Endothelial cell of umbilical vein (primary cell): ENCODE measurements at regions not wholly inside any gene's neighbourhood (a gene's known extent, or its start where the extent isn't known, plus 50 kb on each side); places are given as distances from the start of the nearest gene placed in this dataset.

Source experiments
- BruUV-seq: library from RNA; stranded (reverse); fragments of 400-500 nt; replicated peaks from 2 replicates; lab custom pipeline; 2021; lab: Mats Ljungman, UMichigan
- CTCF ChIA-PET: fragments of 300-600, 350-600 bp; sonication (Branson Sonifier 250); formaldehyde crosslinking; loops from one replicate; lab custom pipeline; 2021; ENCODE audit warnings: antibody characterized with exemption, inconsistent platforms; lab: Charles Lee
- POLR2A ChIA-PET: fragments of 300-600, 350-600 bp; sonication (Branson Sonifier 250); formaldehyde crosslinking; loops from one replicate; lab custom pipeline; 2021; ENCODE audit warnings: antibody characterized with exemption, inconsistent platforms; lab: Charles Lee
- DNase-seq: peaks from one replicate; pipeline ENCODE4 v3.0.0-alpha.2; 2011; ENCODE audit warnings: low read depth, low spot score
- FAIRE-seq: peaks from 2 replicates; lab custom pipeline; 2011; peaks lifted over from hg19 to GRCh38; lab: Jason Lieb, UNC
- H2AFZ ChIP-seq: 2 replicates; pipeline ENCODE4 v1.6.0; 2012; ENCODE audit warnings: low read depth, low read length, control low read depth, inconsistent platforms
- H3K27ac ChIP-seq: 2 replicates; pipeline ENCODE4 v1.5.1; 2011; ENCODE audit warnings: low read depth, mild to moderate bottlenecking, control low read depth, low read length, moderate library complexity; ENCODE audit not compliant: insufficient read depth
- H3K27me3 ChIP-seq, 2 experiments: 2 replicates each; pipeline versions ENCODE4 v1.6.0 to v1.6.1; 2011; ENCODE audit warnings: low read length in 2 of 2, mixed read lengths in 1 of 2; ENCODE audit not compliant: control insufficient read depth in 2 of 2, insufficient read depth in 2 of 2
- H3K36me3 ChIP-seq, 2 experiments: 2 replicates in 1 of 2; 3 replicates in 1 of 2; pipeline ENCODE4 v1.5.1; 2011; ENCODE audit warnings: low read length in 2 of 2, mild to moderate bottlenecking in 1 of 2, moderate library complexity in 1 of 2; ENCODE audit not compliant: control insufficient read depth in 2 of 2, insufficient read depth in 2 of 2; ENCODE audit errors: extremely low read depth in 1 of 2
- H3K4me1 ChIP-seq: 3 replicates; pipeline ENCODE4 v1.5.1; 2011; ENCODE audit warnings: mild to moderate bottlenecking, low read length; ENCODE audit not compliant: control insufficient read depth, insufficient read depth; ENCODE audit errors: extremely low read depth
- H3K4me2 ChIP-seq: 2 replicates; pipeline ENCODE4 v1.6.1; 2011; ENCODE audit warnings: low read length, control low read depth, mixed read lengths; ENCODE audit not compliant: insufficient read depth
- H3K4me3 ChIP-seq, 3 experiments: fragments of 200-600 bp in 1 of 3; sonication (generic), shearing (Covaris generic) in 1 of 3; replicated peaks in 1 of 3; 2 replicates each; pipeline ENCODE4 v1.5.1; 2011 to 2016; ENCODE audit warnings: control low read depth in 3 of 3, low read length in 3 of 3, mild to moderate bottlenecking in 2 of 3, inconsistent platforms in 1 of 3, low read depth in 1 of 3, moderate library complexity in 1 of 3; ENCODE audit not compliant: insufficient read depth in 1 of 3
- H3K79me2 ChIP-seq: 2 replicates; pipeline ENCODE4 v1.6.0; 2012; ENCODE audit warnings: low read length, inconsistent platforms; ENCODE audit not compliant: control insufficient read depth, insufficient read depth
- H3K9ac ChIP-seq: replicated peaks from 2 replicates; pipeline ENCODE3; 2011; ENCODE audit warnings: low read length, control low read depth; ENCODE audit not compliant: insufficient read depth; ENCODE audit errors: extremely low read depth
- H3K9me1 ChIP-seq: replicated peaks from 3 replicates; pipeline ENCODE4 v1.6.0; 2011; ENCODE audit warnings: mild to moderate bottlenecking, low read length; ENCODE audit not compliant: control insufficient read depth, insufficient read depth; ENCODE audit errors: extremely low read depth
- H3K9me3 ChIP-seq: replicated peaks from 2 replicates; pipeline ENCODE4 v1.5.1; 2012; ENCODE audit warnings: low read length, inconsistent platforms; ENCODE audit not compliant: control insufficient read depth, insufficient read depth
- H4K20me1 ChIP-seq: replicated peaks from 2 replicates; pipeline ENCODE3; 2011; ENCODE audit warnings: mild to moderate bottlenecking, low read length; ENCODE audit not compliant: control insufficient read depth, insufficient read depth; ENCODE audit errors: extremely low read depth
- EZH2 ChIP-seq: IDR thresholded peaks from 2 replicates; pipeline ENCODE4 v1.6.1; 2012; ENCODE audit warnings: borderline replicate concordance, low read depth, mild to moderate bottlenecking, moderate library complexity, low read length, inconsistent platforms; ENCODE audit not compliant: severe bottlenecking
- FOS ChIP-seq: IDR thresholded peaks from 2 replicates; pipeline ENCODE4 v1.6.1; 2011; ENCODE audit warnings: mild to moderate bottlenecking, low read length, moderate library complexity, borderline replicate concordance; ENCODE audit not compliant: insufficient read depth
- GATA2 ChIP-seq: IDR thresholded peaks from 2 replicates; pipeline ENCODE4 v1.7.0; 2011; ENCODE audit warnings: low read depth, mild to moderate bottlenecking, moderate library complexity, mixed read lengths, low read length; ENCODE audit not compliant: insufficient read length, insufficient read depth
- JUN ChIP-seq: IDR thresholded peaks from 2 replicates; pipeline ENCODE4 v1.6.1; 2011; ENCODE audit warnings: borderline replicate concordance, low read depth; ENCODE audit not compliant: insufficient read length, insufficient read depth
- MYC ChIP-seq: IDR thresholded peaks from one replicate; pipeline ENCODE4 v1.6.1; 2011; ENCODE audit warnings: mild to moderate bottlenecking, low read depth, low read length
- POLR2A ChIP-seq: IDR thresholded peaks from 2 replicates; pipeline ENCODE4 v1.6.1; 2012; ENCODE audit warnings: low read depth, mild to moderate bottlenecking, control low read depth, low read length
- POLR2AphosphoS5 ChIP-seq: IDR thresholded peaks from 2 replicates; pipeline ENCODE4 v1.6.1; 2012; ENCODE audit warnings: low read depth, mild to moderate bottlenecking, control low read depth, low read length, moderate library complexity; ENCODE audit not compliant: insufficient read depth
- dilution Hi-C: fragments of 300-500 bp; cut with MboI; formaldehyde crosslinking; loops from one replicate; pipeline ENCODE4 v1.15.0; 2019; ENCODE audit warnings: low sequenced_read_pairs; ENCODE audit not compliant: extremely low pct_ligation_motif_present
- intact Hi-C: fragments of 100-400 bp; cut with micrococcal nuclease; formaldehyde crosslinking; loops from one replicate; pipeline ENCODE4 v1.10.0; 2022
- TF ChIP-seq, protein P1 (sequence below): IDR thresholded peaks from 2 replicates; pipeline ENCODE4 v1.6.1; 2011; ENCODE audit not compliant: insufficient read depth, insufficient read length
- TF ChIP-seq, protein P2 (sequence below), 2 donors: IDR thresholded peaks; 1 replicate in 1 of 2; 2 replicates in 1 of 2; pipeline ENCODE4 v1.5.1; 2011; ENCODE audit warnings: low read length in 2 of 2, mild to moderate bottlenecking in 2 of 2, moderate library complexity in 2 of 2, control low read depth in 1 of 2, inconsistent platforms in 1 of 2, low read depth in 1 of 2; ENCODE audit not compliant: insufficient read depth in 1 of 2; ENCODE audit errors: extremely low read depth in 1 of 2

DNA sequence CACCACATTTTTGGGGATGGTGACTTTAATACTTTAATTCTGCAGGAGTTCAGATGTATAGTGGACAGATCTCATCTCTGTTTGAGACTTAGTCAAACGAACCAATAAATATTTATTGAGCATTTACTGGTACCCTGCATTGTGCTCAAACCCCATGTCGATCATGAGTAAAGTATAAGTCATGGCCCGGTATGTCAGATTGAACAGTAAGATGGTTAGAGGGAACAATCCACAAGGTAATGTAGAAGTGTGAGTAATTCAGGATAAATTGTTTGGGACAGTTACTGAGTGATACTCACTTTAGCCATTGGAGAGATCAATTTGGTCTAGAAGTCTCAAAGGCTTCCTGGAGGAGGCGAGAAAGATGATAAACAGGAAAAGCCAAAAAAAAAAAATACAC is 265.5 kb upstream of the C2CD4B start:
- no peaks in the 10 kb centered on the region for H3K4me1 ChIP-seq
- dilution Hi-C loops (no loop called here), intact Hi-C loops (no loop called here)
- no peak for FAIRE-seq
- H3K79me2 ChIP-seq = no peaks in the 10 kb centered on the region
- no peaks in the 10 kb centered on the region for H3K9me1 ChIP-seq
- no peaks in the 10 kb centered on the region for H4K20me1 ChIP-seq
- no peaks in the 10 kb centered on the region for H3K36me3 ChIP-seq
- no peak overlapping the region for H3K4me3 ChIP-seq
- no peak overlapping the region for H3K4me2 ChIP-seq
- H3K9ac ChIP-seq = no peak overlapping the region
- BruUV-seq = no TSS peak
- H3K9me3 ChIP-seq = no peaks in the 10 kb centered on the region
- TF ChIP-seq MYC = no peak
- TF ChIP-seq, protein P1, sequence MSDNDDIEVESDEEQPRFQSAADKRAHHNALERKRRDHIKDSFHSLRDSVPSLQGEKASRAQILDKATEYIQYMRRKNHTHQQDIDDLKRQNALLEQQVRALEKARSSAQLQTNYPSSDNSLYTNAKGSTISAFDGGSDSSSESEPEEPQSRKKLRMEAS = no peak
- no peak for TF ChIP-seq POLR2A
- no peak for TF ChIP-seq EZH2
- no peak for TF ChIP-seq POLR2AphosphoS5
- no peak for TF ChIP-seq JUN
- TF ChIP-seq, protein P2, sequence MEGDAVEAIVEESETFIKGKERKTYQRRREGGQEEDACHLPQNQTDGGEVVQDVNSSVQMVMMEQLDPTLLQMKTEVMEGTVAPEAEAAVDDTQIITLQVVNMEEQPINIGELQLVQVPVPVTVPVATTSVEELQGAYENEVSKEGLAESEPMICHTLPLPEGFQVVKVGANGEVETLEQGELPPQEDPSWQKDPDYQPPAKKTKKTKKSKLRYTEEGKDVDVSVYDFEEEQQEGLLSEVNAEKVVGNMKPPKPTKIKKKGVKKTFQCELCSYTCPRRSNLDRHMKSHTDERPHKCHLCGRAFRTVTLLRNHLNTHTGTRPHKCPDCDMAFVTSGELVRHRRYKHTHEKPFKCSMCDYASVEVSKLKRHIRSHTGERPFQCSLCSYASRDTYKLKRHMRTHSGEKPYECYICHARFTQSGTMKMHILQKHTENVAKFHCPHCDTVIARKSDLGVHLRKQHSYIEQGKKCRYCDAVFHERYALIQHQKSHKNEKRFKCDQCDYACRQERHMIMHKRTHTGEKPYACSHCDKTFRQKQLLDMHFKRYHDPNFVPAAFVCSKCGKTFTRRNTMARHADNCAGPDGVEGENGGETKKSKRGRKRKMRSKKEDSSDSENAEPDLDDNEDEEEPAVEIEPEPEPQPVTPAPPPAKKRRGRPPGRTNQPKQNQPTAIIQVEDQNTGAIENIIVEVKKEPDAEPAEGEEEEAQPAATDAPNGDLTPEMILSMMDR (IDR thresholded peaks at IDR 0.05; ENCODE audit: extremely low read depth in 1 of 2, insufficient read depth in 1 of 2, low read depth in 1 of 2, low read length in 2 of 2) = no peak
- TF ChIP-seq GATA2 = no peak
- TF ChIP-seq FOS = no peak
- no peak overlapping the region for H3K27ac ChIP-seq
- no peaks in the 10 kb centered on the region for H3K27me3 ChIP-seq
- DNase-seq = no peak
- POLR2A ChIA-PET = no interaction called here
- no peak overlapping the region for H2AFZ ChIP-seq
- CTCF ChIA-PET = no interaction called here
